Trophoblast cell (in vitro differentiated cells and primary cell): ENCODE measurements at regions not wholly inside any gene's neighbourhood (a gene's known extent, or its start where the extent isn't known, plus 50 kb on each side); places are given as distances from the start of the nearest gene placed in this dataset.

Source experiments
- DNase-seq, 2 donors: peaks; one replicate each; pipeline ENCODE4 v3.0.0-alpha.2; 2016
- H2AFZ ChIP-seq: 2 replicates; pipeline ENCODE4 v1.6.1; 2013; ENCODE audit warnings: low read length, moderate library complexity, mild to moderate bottlenecking; ENCODE audit not compliant: insufficient read depth, poor library complexity
- H2AK5ac ChIP-seq: 2 replicates; pipeline ENCODE4 v1.6.1; 2013; ENCODE audit warnings: mild to moderate bottlenecking, low read length
- H2BK120ac ChIP-seq: 2 replicates; pipeline ENCODE4 v1.6.1; 2013; ENCODE audit warnings: low read length, mild to moderate bottlenecking, moderate library complexity; ENCODE audit not compliant: insufficient read depth, poor library complexity
- H2BK12ac ChIP-seq: 2 replicates; pipeline ENCODE4 v1.6.1; 2013; ENCODE audit warnings: mild to moderate bottlenecking, low read length, moderate library complexity
- H2BK5ac ChIP-seq: 2 replicates; pipeline ENCODE4 v1.6.1; 2013; ENCODE audit warnings: low read length, low read depth, moderate library complexity, mild to moderate bottlenecking; ENCODE audit not compliant: poor library complexity
- H3K14ac ChIP-seq: 2 replicates; pipeline ENCODE4 v1.6.1; 2013; ENCODE audit warnings: mild to moderate bottlenecking, low read length
- H3K18ac ChIP-seq: 2 replicates; pipeline ENCODE4 v1.6.1; 2013; ENCODE audit warnings: mild to moderate bottlenecking, low read length
- H3K23ac ChIP-seq: 2 replicates; pipeline ENCODE4 v1.6.1; 2013; ENCODE audit warnings: low read length
- H3K27ac ChIP-seq: 2 replicates; pipeline ENCODE4 v1.5.1; 2013; ENCODE audit warnings: low read depth, mild to moderate bottlenecking, inconsistent platforms, low read length, moderate library complexity
- H3K27me3 ChIP-seq: 2 replicates; pipeline ENCODE4 v1.6.1; 2013; ENCODE audit warnings: inconsistent platforms, mild to moderate bottlenecking, low read length, moderate library complexity; ENCODE audit not compliant: insufficient read depth
- H3K36me3 ChIP-seq, 2 experiments: 1 replicate in 1 of 2; 2 replicates in 1 of 2; pipeline ENCODE4 v1.6.1; 2013; ENCODE audit warnings: low read length in 2 of 2, mild to moderate bottlenecking in 2 of 2, moderate library complexity in 1 of 2; ENCODE audit not compliant: insufficient read depth in 2 of 2, control insufficient read depth in 1 of 2
- H3K4ac ChIP-seq: 2 replicates; pipeline ENCODE4 v1.6.1; 2013; ENCODE audit warnings: low read depth, mild to moderate bottlenecking, low read length, moderate library complexity
- H3K4me1 ChIP-seq, 2 experiments: 1 replicate in 1 of 2; 2 replicates in 1 of 2; pipeline ENCODE4 v1.6.1; 2013; ENCODE audit warnings: low read length in 2 of 2, mild to moderate bottlenecking in 2 of 2, moderate library complexity in 1 of 2; ENCODE audit not compliant: insufficient read depth in 2 of 2, control insufficient read depth in 1 of 2
- H3K4me2 ChIP-seq: 2 replicates; pipeline ENCODE4 v1.6.1; 2013; ENCODE audit warnings: inconsistent platforms, mild to moderate bottlenecking, low read length, moderate library complexity
- H3K4me3 ChIP-seq: 2 replicates; pipeline ENCODE4 v1.5.1; 2013; ENCODE audit warnings: mild to moderate bottlenecking, low read depth, low read length, inconsistent platforms
- H3K79me1 ChIP-seq: one replicate; pipeline ENCODE4 v1.6.1; 2013; ENCODE audit warnings: low read length
- H3K79me2 ChIP-seq: 2 replicates; pipeline ENCODE4 v1.6.1; 2013; ENCODE audit warnings: low read length, mild to moderate bottlenecking; ENCODE audit not compliant: control insufficient read depth, insufficient read depth, poor library complexity
- H3K9ac ChIP-seq: 2 replicates; pipeline ENCODE4 v1.6.1; 2013; ENCODE audit warnings: mild to moderate bottlenecking, low read length
- H3K9me3 ChIP-seq: 2 replicates; pipeline ENCODE4 v1.6.1; 2013; ENCODE audit warnings: low read depth, mild to moderate bottlenecking, control low read depth, inconsistent platforms, low read length; ENCODE audit not compliant: insufficient read depth
- H4K12ac ChIP-seq: 2 replicates; pipeline ENCODE4 v1.6.1; 2013; ENCODE audit warnings: low read depth, mild to moderate bottlenecking, low read length, moderate library complexity
- H4K8ac ChIP-seq: 2 replicates; pipeline ENCODE4 v1.6.1; 2013; ENCODE audit warnings: low read depth, mild to moderate bottlenecking, low read length, moderate library complexity
- H4K91ac ChIP-seq: one replicate; pipeline ENCODE4 v1.6.1; 2013; ENCODE audit warnings: low read depth, mild to moderate bottlenecking, low read length, moderate library complexity
- WGBS: extraction: QIAGEN DNeasy Blood & Tissue Kit; methylation state at CpG from one replicate; pipeline ENCODE4 v1.1.7; 2013; ENCODE audit warnings: missing lambda C conversion rate; ENCODE audit not compliant: insufficient read length, insufficient coverage; ENCODE audit errors: extremely low coverage; 5-methylcytosine and 5-hydroxymethylcytosine counted together

DNA sequence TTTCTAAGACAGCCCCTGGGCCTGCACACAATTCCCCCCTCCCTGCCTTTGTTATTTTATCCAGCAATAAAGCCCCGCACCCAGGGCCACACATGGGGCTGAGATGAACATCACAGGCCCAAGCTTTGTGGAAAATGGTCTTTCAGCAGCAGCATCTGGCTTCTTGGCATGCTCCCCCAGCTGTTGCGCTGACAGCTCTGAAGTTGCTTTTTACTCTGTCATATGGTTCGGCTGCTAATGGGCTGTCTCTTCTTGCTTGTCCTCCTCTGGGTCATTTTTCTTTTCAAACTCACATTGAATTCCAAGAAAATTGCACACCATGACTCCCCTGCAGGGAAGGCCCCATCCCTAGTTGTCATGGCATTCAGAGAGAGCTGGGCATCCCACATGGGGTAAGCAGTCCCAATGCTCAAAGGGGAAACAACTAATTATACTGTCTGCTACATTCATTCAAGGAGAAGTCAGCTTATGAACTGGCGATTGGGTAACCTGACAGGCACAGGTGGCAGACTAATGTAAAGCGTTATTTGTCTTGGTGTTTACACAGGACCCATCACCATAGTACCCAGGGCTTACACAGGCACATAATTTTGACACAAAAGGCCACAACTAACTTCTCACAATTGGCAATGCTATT, 74.0 kb upstream of the CDKN3 start:
- H2AK5ac ChIP-seq = no peak overlapping the region
- H3K4me3 ChIP-seq = no peak overlapping the region
- H3K27me3 ChIP-seq = no peaks in the 10 kb centered on the region
- no peak overlapping the region for H2BK12ac ChIP-seq
- H3K36me3 ChIP-seq = no peaks in the 10 kb centered on the region
- H4K91ac ChIP-seq = no peak overlapping the region
- H3K4ac ChIP-seq = no peak overlapping the region
- no peaks in the 10 kb centered on the region for H3K79me1 ChIP-seq
- no peak overlapping the region for H4K12ac ChIP-seq
- no peak overlapping the region for H2BK120ac ChIP-seq
- no peak overlapping the region for H2BK5ac ChIP-seq
- H4K8ac ChIP-seq = no peak overlapping the region
- no peak overlapping the region for H3K23ac ChIP-seq
- no peak overlapping the region for H3K4me2 ChIP-seq
- no CpG with 5 or more reads among the region's 5 CpGs for WGBS
- no peak for DNase-seq
- H3K14ac ChIP-seq = no peak overlapping the region
- H3K9ac ChIP-seq = no peak overlapping the region
- H3K27ac ChIP-seq = no peak overlapping the region
- no peaks in the 10 kb centered on the region for H3K79me2 ChIP-seq
- H3K18ac ChIP-seq = no peak overlapping the region
- peaks cover 0 to 3% of the 10 kb centered on the region in 2 experiments for H3K4me1 ChIP-seq
- no peak overlapping the region for H2AFZ ChIP-seq
- H3K9me3 ChIP-seq = no peaks in the 10 kb centered on the region

DNA sequence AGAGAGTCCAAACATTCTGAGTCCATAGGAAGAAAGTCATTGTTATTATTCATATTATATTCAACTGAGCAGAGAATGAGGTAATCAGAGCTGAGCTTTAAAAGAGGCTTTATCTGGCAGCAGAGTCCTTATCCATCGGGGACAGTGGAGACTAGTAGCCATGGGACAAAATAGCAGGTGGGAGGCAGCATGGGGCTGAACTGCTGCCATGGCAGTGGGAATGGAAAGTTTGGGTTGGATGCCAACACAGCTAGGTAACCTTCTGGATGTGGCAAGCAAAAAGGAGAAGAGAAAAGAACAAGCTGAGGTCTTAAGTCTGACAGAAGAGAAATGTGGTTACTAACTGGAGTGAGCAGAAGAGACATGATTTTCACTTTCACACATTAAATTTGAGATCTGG, 71.0 kb upstream of the CDKN3 start:
- Histone ChIP-seq H3K14ac (no peak overlapping the region), H3K27me3 (no peaks in the 10 kb centered on the region), H3K9ac (no peak overlapping the region), H3K9me3 (no peaks in the 10 kb centered on the region), H3K27ac (no peak overlapping the region), H2AFZ (no peak overlapping the region), H3K36me3 (no peaks in the 10 kb centered on the region), H3K23ac (no peak overlapping the region), H2AK5ac (no peak overlapping the region), H4K12ac (no peak overlapping the region), H4K8ac (no peak overlapping the region), H3K18ac (no peak overlapping the region), H3K79me1 (no peaks in the 10 kb centered on the region), H3K4ac (no peak overlapping the region), H3K4me3 (no peak overlapping the region), H2BK5ac (no peak overlapping the region), H3K79me2 (no peaks in the 10 kb centered on the region), H3K4me2 (no peak overlapping the region), H2BK120ac (no peak overlapping the region), H4K91ac (no peak overlapping the region), H3K4me1 (peaks cover 0 to 4% of the 10 kb centered on the region in 2 experiments), H2BK12ac (no peak overlapping the region)
- no peak for DNase-seq
- no CpG with 5 or more reads among the region's 1 CpG for WGBS

DNA sequence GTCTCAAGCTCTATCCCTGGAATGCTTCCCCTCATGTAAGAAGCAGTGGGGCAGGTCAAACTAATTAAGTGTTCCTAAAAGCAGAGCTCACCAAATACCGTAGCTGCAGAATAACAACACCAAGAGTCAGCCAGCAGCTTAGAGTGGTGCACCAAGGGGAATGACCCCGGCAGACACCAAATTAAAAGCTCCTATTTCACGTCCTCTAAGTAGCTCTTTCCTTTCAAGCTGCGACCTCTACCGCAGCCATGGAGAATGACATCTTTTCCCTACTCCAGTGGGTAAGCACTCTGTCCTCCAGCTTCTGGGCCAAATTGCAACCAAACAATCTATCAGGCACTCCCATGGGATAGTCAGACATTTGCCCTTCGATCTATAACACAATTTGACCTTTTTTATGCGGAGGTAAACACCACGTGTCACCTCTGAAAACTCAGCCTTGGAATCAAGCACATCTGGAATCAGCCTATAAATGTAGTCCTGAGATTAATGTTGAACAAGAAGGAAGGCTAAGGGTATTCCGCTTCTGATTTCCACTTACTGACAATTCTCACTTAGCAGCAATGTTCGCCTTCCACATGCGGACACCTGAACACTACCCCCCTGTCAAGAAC, 67.6 kb upstream of the CDKN3 start:
- Histone ChIP-seq H3K79me1 (no peaks in the 10 kb centered on the region), H4K8ac (no peak overlapping the region), H2AFZ (no peak overlapping the region), H3K36me3 (no peaks in the 10 kb centered on the region), H3K4me1 (peaks cover 0 to 2% of the 10 kb centered on the region in 2 experiments), H3K4me2 (no peak overlapping the region), H3K79me2 (no peaks in the 10 kb centered on the region), H2AK5ac (no peak overlapping the region), H2BK5ac (no peak overlapping the region), H3K27ac (no peak overlapping the region), H2BK12ac (no peak overlapping the region), H3K27me3 (no peaks in the 10 kb centered on the region), H2BK120ac (no peak overlapping the region), H4K12ac (no peak overlapping the region), H3K9me3 (no peaks in the 10 kb centered on the region), H3K9ac (no peak overlapping the region), H3K14ac (no peak overlapping the region), H3K4me3 (no peak overlapping the region), H3K18ac (no peak overlapping the region), H4K91ac (no peak overlapping the region), H3K23ac (no peak overlapping the region), H3K4ac (no peak overlapping the region)
- WGBS = no CpG with 5 or more reads among the region's 11 CpGs
- DNase-seq = peak; percentile 29 to 63

DNA sequence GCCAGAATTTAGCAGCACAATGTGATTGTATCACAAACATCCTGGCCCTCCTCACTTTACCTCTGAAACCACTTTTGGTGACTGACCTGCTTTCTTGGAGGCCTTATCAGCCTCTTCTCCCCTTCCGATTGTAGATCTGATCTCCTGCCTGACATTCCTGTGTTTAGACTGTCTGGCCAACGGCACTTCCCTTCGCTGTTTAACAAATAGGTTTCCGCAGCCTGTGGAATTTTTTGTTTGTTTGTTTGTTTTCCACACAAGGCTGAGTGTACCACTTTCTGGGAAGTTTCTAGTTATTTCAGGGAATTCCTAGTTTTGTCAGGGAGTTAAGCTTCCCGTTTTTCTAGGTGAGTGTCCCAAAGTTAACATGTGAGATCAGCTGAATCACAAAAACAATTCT, 65.9 kb upstream of the CDKN3 start:
- H2AK5ac ChIP-seq = no peak overlapping the region
- peak; percentile 31 to 68 for DNase-seq
- H3K27me3 ChIP-seq = no peaks in the 10 kb centered on the region
- H3K36me3 ChIP-seq = no peaks in the 10 kb centered on the region
- H3K14ac ChIP-seq = no peak overlapping the region
- no peak overlapping the region for H4K91ac ChIP-seq
- peaks cover 0 to 2% of the 10 kb centered on the region in 2 experiments for H3K4me1 ChIP-seq
- H2BK120ac ChIP-seq = no peak overlapping the region
- no CpG with 5 or more reads among the region's 5 CpGs for WGBS
- H3K4me3 ChIP-seq = no peak overlapping the region
- no peak overlapping the region for H3K27ac ChIP-seq
- H2AFZ ChIP-seq = no peak overlapping the region
- H3K9ac ChIP-seq = no peak overlapping the region
- no peaks in the 10 kb centered on the region for H3K79me2 ChIP-seq
- no peak overlapping the region for H2BK5ac ChIP-seq
- H3K23ac ChIP-seq = no peak overlapping the region
- H4K8ac ChIP-seq = no peak overlapping the region
- H2BK12ac ChIP-seq = no peak overlapping the region
- H3K18ac ChIP-seq = no peak overlapping the region
- no peak overlapping the region for H4K12ac ChIP-seq
- H3K9me3 ChIP-seq = no peaks in the 10 kb centered on the region
- no peak overlapping the region for H3K4me2 ChIP-seq
- no peaks in the 10 kb centered on the region for H3K79me1 ChIP-seq
- no peak overlapping the region for H3K4ac ChIP-seq
